HG02884 (cell line): ENCODE measurements at regions not wholly inside any gene's neighbourhood (a gene's known extent, or its start where the extent isn't known, plus 50 kb on each side); places are given as distances from the start of the nearest gene placed in this dataset.

Experiments
- ATAC-seq: cut with Tn5 transposase; IDR thresholded peaks from one replicate; pipeline ENCODE4 v1.9.1; 2021; ENCODE audit warnings: mild to moderate bottlenecking, moderate library complexity; ENCODE audit not compliant: unreplicated experiment

- no peak for ATAC-seq
Observed at GRCh38 chr5:175118700-175119309, 325.2 kb downstream of the DRD1 start.

GRCh38 chr5:175116466-175117048, 327.4 kb downstream of the DRD1 start:
- no peak for ATAC-seq

GRCh38 chr5:175115831-175116230, 328.2 kb downstream of the DRD1 start:
- no peak for ATAC-seq

- ATAC-seq: no peak
Observed at GRCh38 chr5:175113947-175114346, 330.0 kb downstream of the DRD1 start.

- ATAC-seq: no peak
Observed at GRCh38 chr5:175109058-175109755, 334.8 kb downstream of the DRD1 start.

GRCh38 chr5:175107865-175108264, 336.1 kb downstream of the DRD1 start:
- no peak for ATAC-seq

- ATAC-seq: no peak
Observed at GRCh38 chr5:175107028-175107588, 336.9 kb downstream of the DRD1 start.

GRCh38 chr5:175104677-175105076, 339.3 kb downstream of the DRD1 start:
- no peak for ATAC-seq

- no peak for ATAC-seq
Observed at GRCh38 chr5:175103746-175104145, 340.2 kb downstream of the DRD1 start.

- no peak for ATAC-seq
Observed at GRCh38 chr5:175102717-175103116, 341.3 kb downstream of the DRD1 start.

GRCh38 chr5:175098301-175098700, 345.7 kb downstream of the DRD1 start:
- ATAC-seq: no peak

GRCh38 chr5:175096469-175097165, 347.4 kb downstream of the DRD1 start:
- ATAC-seq: no peak

GRCh38 chr5:175094461-175094860, 349.5 kb downstream of the DRD1 start:
- no peak for ATAC-seq

GRCh38 chr5:175092691-175093090, 351.3 kb downstream of the DRD1 start:
- ATAC-seq: no peak

- no peak for ATAC-seq
Observed at GRCh38 chr5:175088963-175089362, 355.0 kb downstream of the DRD1 start.

GRCh38 chr5:175082866-175083590, 358.6 kb downstream of the MSX2 start:
- ATAC-seq: no peak

- ATAC-seq: no peak
Observed at GRCh38 chr5:175082346-175082745, 358.0 kb downstream of the MSX2 start.

GRCh38 chr5:175079707-175080106, 355.3 kb downstream of the MSX2 start:
- ATAC-seq: no peak

- no peak for ATAC-seq
Observed at GRCh38 chr5:175070283-175070682, 345.9 kb downstream of the MSX2 start.

GRCh38 chr5:175060257-175060656, 335.9 kb downstream of the MSX2 start:
- ATAC-seq: no peak

- no peak for ATAC-seq
Observed at GRCh38 chr5:175059687-175060211, 335.4 kb downstream of the MSX2 start.
